ENCODE measurements at regions not wholly inside any gene's neighbourhood (a gene's known extent, or its start where the extent isn't known, plus 50 kb on each side); places are given as distances from the start of the nearest gene placed in this dataset.

DNA sequence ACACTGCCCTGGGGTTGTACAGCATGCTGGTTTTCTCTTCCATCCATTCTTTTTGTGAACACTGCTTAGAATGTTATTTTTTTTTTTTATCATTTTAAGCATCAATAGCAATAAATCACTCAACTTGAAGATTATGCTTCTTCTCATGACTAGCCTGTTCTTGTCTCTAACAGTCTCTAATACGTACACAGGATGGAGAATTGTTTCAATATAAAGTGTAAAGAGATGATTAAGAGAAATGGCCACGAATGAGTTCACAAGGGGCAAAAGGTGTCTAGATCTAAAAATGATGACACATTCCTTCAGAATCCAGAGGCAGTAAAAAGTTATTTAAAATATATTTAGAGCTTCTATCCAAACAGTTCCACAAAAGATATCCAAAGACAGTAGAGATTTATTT is 390.2 kb downstream of the HDGFL1 start:
- Histone ChIP-seq H3K36me3 (ENCODE audit: control insufficient read depth in 2 of 2, insufficient read depth in 2 of 2, low read length in 2 of 2) (no peaks in the 10 kb centered on the region), H3K27ac (ENCODE audit: low read depth in 2 of 2, low read length in 2 of 2) (no peak overlapping the region), H3K9me3 (ENCODE audit: control insufficient read depth in 2 of 2, low read length in 2 of 2) (no peaks in the 10 kb centered on the region), H3K27me3 (ENCODE audit: control insufficient read depth in 2 of 2, insufficient read depth in 2 of 2, low read length in 2 of 2) (no peaks in the 10 kb centered on the region), H3K4me3 (ENCODE audit: low read length in 2 of 2) (no peak overlapping the region), H3K9ac (ENCODE audit: low read depth in 1 of 2, low read length in 2 of 2) (no peak overlapping the region), H3K4me1 (ENCODE audit: control insufficient read depth in 2 of 2, insufficient read depth in 2 of 2, low read length in 2 of 2) (no peaks in the 10 kb centered on the region)

GRCh38 chr6:22964334-22964733 is 395.0 kb downstream of the HDGFL1 start:
- Histone ChIP-seq H3K4me3 (ENCODE audit: low read length in 2 of 2) (no peak overlapping the region), H3K9ac (ENCODE audit: low read depth in 1 of 2, low read length in 2 of 2) (no peak overlapping the region), H3K27me3 (ENCODE audit: control insufficient read depth in 2 of 2, insufficient read depth in 2 of 2, low read length in 2 of 2) (no peaks in the 10 kb centered on the region)

DNA sequence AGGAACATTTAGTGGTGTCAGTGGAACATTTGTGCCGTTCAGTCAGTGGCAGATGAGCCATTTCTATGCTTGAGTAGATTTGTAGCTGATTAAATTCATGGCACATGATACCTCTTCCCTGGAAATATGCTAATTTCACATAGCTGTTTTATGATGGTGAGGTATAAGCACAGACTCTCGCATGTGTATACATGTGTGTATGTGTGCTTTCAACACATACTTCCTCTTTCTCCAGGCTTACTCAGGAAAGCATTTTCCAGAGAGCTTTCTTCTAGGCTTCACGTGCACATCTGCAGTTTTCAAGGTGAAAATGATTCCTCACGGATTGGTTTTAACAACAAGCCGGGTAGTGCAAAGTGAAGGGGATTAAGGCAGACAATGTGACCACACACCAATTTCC is 396.5 kb downstream of the HDGFL1 start:
- Histone ChIP-seq H3K9ac (ENCODE audit: low read depth in 1 of 2, low read length in 2 of 2) (no peak overlapping the region), H3K27ac (ENCODE audit: low read depth in 2 of 2, low read length in 2 of 2) (no peak overlapping the region), H3K4me3 (ENCODE audit: low read length in 2 of 2) (no peak overlapping the region), H3K9me3 (ENCODE audit: control insufficient read depth in 2 of 2, low read length in 2 of 2) (no peaks in the 10 kb centered on the region), H3K4me1 (ENCODE audit: control insufficient read depth in 2 of 2, insufficient read depth in 2 of 2, low read length in 2 of 2) (no peaks in the 10 kb centered on the region), H3K27me3 (ENCODE audit: control insufficient read depth in 2 of 2, insufficient read depth in 2 of 2, low read length in 2 of 2) (no peaks in the 10 kb centered on the region), H3K36me3 (ENCODE audit: control insufficient read depth in 2 of 2, insufficient read depth in 2 of 2, low read length in 2 of 2) (no peaks in the 10 kb centered on the region)

More at GRCh38 chr6:22964334-22964733, 395.0 kb downstream of the HDGFL1 start:
- Histone ChIP-seq H3K4me1 (ENCODE audit: control insufficient read depth in 2 of 2, insufficient read depth in 2 of 2, low read length in 2 of 2) (no peaks in the 10 kb centered on the region), H3K9me3 (ENCODE audit: control insufficient read depth in 2 of 2, low read length in 2 of 2) (no peaks in the 10 kb centered on the region), H3K36me3 (ENCODE audit: control insufficient read depth in 2 of 2, insufficient read depth in 2 of 2, low read length in 2 of 2) (no peaks in the 10 kb centered on the region), H3K27ac (ENCODE audit: low read depth in 2 of 2, low read length in 2 of 2) (no peak overlapping the region)

DNA sequence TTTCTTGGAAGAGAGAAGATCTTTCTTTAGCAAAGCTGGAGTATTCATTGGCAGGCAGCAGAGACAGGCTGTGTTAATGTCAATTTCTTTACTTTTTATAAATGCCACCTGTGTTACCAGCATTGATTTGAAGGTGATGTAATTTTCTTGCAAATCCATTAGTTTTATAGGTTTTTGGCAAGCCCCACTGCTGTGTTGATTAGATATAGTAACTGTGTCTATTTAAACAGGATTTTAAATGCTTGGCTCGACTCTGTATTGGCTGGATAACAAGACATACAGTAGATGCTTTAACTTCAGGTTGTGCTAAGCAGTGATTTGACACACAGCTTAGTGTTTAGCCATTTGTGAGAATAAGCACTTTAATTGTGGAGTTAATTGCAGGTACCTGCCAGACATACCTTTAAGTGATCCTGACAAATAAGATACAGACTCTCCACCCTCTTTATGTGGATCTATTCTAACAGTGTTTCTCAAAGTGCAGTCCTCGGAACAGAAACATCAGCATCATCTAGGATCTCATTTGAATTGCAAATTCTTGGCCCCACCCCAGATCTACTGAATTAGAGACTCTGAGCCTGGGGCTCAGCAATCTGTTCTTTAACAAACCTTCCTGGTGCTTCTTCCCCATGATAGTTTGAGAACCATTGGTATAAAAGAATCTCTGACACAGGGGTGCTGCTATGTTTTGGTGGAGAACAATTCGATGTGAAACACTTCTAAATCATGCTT is 397.5 kb downstream of the HDGFL1 start:
- Histone ChIP-seq H3K9ac (ENCODE audit: low read depth in 1 of 2, low read length in 2 of 2) (no peak overlapping the region), H3K4me1 (ENCODE audit: control insufficient read depth in 2 of 2, insufficient read depth in 2 of 2, low read length in 2 of 2) (no peaks in the 10 kb centered on the region), H3K27me3 (ENCODE audit: control insufficient read depth in 2 of 2, insufficient read depth in 2 of 2, low read length in 2 of 2) (no peaks in the 10 kb centered on the region), H3K4me3 (ENCODE audit: low read length in 2 of 2) (no peak overlapping the region), H3K27ac (ENCODE audit: low read depth in 2 of 2, low read length in 2 of 2) (no peak overlapping the region), H3K9me3 (ENCODE audit: control insufficient read depth in 2 of 2, low read length in 2 of 2) (no peaks in the 10 kb centered on the region), H3K36me3 (ENCODE audit: control insufficient read depth in 2 of 2, insufficient read depth in 2 of 2, low read length in 2 of 2) (no peaks in the 10 kb centered on the region)

DNA sequence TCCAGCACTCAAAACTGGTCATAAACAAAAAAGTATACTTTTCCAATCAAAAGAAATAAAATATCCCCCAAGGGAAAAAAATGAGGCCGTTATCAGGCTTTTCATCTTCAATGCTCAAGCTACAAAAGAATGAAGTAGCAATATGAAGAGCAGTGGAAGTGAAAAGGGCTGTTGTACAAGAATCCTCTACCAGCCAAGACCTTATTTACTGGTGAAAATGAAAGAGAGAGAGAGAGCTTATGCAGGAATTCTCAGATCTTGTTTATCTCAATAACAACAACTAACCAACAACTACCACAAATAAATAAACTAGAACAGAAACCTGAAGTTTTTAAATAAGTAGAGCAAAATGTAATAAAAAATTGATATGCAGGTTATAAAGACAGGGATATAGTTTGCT is 400.6 kb downstream of the HDGFL1 start:
- no peak overlapping the region for H3K4me3 ChIP-seq (ENCODE audit: low read length in 2 of 2)
- H3K9me3 ChIP-seq (ENCODE audit: control insufficient read depth in 2 of 2, low read length in 2 of 2): no peaks in the 10 kb centered on the region
- no peak overlapping the region for H3K9ac ChIP-seq (ENCODE audit: low read depth in 1 of 2, low read length in 2 of 2)
- no peaks in the 10 kb centered on the region for H3K4me1 ChIP-seq (ENCODE audit: control insufficient read depth in 2 of 2, insufficient read depth in 2 of 2, low read length in 2 of 2)
- no peaks in the 10 kb centered on the region for H3K36me3 ChIP-seq (ENCODE audit: control insufficient read depth in 2 of 2, insufficient read depth in 2 of 2, low read length in 2 of 2)
- H3K27me3 ChIP-seq (ENCODE audit: control insufficient read depth in 2 of 2, insufficient read depth in 2 of 2, low read length in 2 of 2): no peaks in the 10 kb centered on the region
- H3K27ac ChIP-seq (ENCODE audit: low read depth in 2 of 2, low read length in 2 of 2): no peak overlapping the region

GRCh38 chr6:22972771-22973170 is 403.4 kb downstream of the HDGFL1 start:
- no peaks in the 10 kb centered on the region for H3K4me1 ChIP-seq (ENCODE audit: control insufficient read depth in 2 of 2, insufficient read depth in 2 of 2, low read length in 2 of 2)
- no peak overlapping the region for H3K9ac ChIP-seq (ENCODE audit: low read depth in 1 of 2, low read length in 2 of 2)
- H3K27ac ChIP-seq (ENCODE audit: low read depth in 2 of 2, low read length in 2 of 2): no peak overlapping the region
- H3K4me3 ChIP-seq (ENCODE audit: low read length in 2 of 2): no peak overlapping the region
- no peaks in the 10 kb centered on the region for H3K36me3 ChIP-seq (ENCODE audit: control insufficient read depth in 2 of 2, insufficient read depth in 2 of 2, low read length in 2 of 2)
- H3K27me3 ChIP-seq (ENCODE audit: control insufficient read depth in 2 of 2, insufficient read depth in 2 of 2, low read length in 2 of 2): no peaks in the 10 kb centered on the region
- H3K9me3 ChIP-seq (ENCODE audit: control insufficient read depth in 2 of 2, low read length in 2 of 2): no peaks in the 10 kb centered on the region

DNA sequence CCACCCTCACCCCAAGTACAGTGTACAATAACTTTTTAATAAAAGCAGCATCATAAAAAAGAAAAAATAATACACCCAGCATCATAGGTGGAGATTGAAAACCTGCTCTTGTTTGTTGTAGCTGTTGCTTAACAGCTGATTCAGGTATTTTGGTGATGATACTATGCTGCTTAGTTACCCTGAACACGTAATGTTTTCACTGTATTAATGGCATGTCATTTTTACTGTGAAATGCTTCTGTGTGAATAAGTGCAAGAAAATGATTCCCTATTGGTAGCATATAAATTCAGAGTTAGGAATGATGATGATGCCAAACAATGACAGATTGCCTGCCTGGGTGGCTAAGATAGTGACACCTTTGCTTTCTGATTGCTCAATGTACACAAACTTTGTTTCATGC is 405.7 kb downstream of the HDGFL1 start:
- H3K27me3 ChIP-seq (ENCODE audit: control insufficient read depth in 2 of 2, insufficient read depth in 2 of 2, low read length in 2 of 2): no peaks in the 10 kb centered on the region
- H3K4me1 ChIP-seq (ENCODE audit: control insufficient read depth in 2 of 2, insufficient read depth in 2 of 2, low read length in 2 of 2): no peaks in the 10 kb centered on the region
- H3K36me3 ChIP-seq (ENCODE audit: control insufficient read depth in 2 of 2, insufficient read depth in 2 of 2, low read length in 2 of 2): no peaks in the 10 kb centered on the region
- H3K4me3 ChIP-seq (ENCODE audit: low read length in 2 of 2): no peak overlapping the region
- H3K9ac ChIP-seq (ENCODE audit: low read depth in 1 of 2, low read length in 2 of 2): no peak overlapping the region
- H3K27ac ChIP-seq (ENCODE audit: low read depth in 2 of 2, low read length in 2 of 2): no peak overlapping the region
- no peaks in the 10 kb centered on the region for H3K9me3 ChIP-seq (ENCODE audit: control insufficient read depth in 2 of 2, low read length in 2 of 2)

- H3K9ac ChIP-seq (ENCODE audit: low read depth in 1 of 2, low read length in 2 of 2): no peak overlapping the region
- no peak overlapping the region for H3K4me3 ChIP-seq (ENCODE audit: low read length in 2 of 2)
- H3K9me3 ChIP-seq (ENCODE audit: control insufficient read depth in 2 of 2, low read length in 2 of 2): no peaks in the 10 kb centered on the region
- no peaks in the 10 kb centered on the region for H3K4me1 ChIP-seq (ENCODE audit: control insufficient read depth in 2 of 2, insufficient read depth in 2 of 2, low read length in 2 of 2)
- no peaks in the 10 kb centered on the region for H3K27me3 ChIP-seq (ENCODE audit: control insufficient read depth in 2 of 2, insufficient read depth in 2 of 2, low read length in 2 of 2)
- H3K36me3 ChIP-seq (ENCODE audit: control insufficient read depth in 2 of 2, insufficient read depth in 2 of 2, low read length in 2 of 2): no peaks in the 10 kb centered on the region
- no peak overlapping the region for H3K27ac ChIP-seq (ENCODE audit: low read depth in 2 of 2, low read length in 2 of 2)
Measured at GRCh38 chr6:22980446-22980845, 411.1 kb downstream of the HDGFL1 start.

DNA sequence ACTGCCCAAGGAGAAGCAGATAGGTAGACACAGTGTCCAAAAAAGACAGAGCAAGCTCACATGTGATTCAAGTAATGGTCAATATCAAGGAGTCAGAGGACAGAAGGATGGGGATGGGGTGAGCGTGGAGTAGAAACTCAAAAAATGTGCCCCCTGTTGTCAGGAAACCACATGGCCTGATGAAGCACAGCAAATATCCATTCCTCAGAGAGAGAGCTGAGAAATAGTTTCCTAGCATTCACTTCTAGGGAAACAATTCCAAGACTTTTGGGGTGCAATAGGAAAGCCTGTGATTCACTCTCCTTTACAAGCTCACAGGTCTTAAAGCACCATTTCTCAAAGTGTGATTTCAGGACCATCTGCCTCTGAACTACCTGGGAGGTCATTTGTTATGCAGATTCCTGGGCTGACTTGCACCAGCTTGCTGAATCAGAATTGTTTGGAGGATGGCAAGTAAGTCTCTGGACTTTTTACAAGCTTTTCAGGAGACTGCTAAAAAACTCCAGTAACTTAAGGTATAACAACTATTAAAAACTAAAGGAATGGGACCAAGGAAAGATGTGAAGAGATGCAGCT is 432.8 kb downstream of the HDGFL1 start:
- H3K36me3 ChIP-seq (ENCODE audit: control insufficient read depth in 2 of 2, insufficient read depth in 2 of 2, low read length in 2 of 2): no peaks in the 10 kb centered on the region
- no peaks in the 10 kb centered on the region for H3K4me1 ChIP-seq (ENCODE audit: control insufficient read depth in 2 of 2, insufficient read depth in 2 of 2, low read length in 2 of 2)
- H3K4me3 ChIP-seq (ENCODE audit: low read length in 2 of 2): no peak overlapping the region
- no peak overlapping the region for H3K9ac ChIP-seq (ENCODE audit: low read depth in 1 of 2, low read length in 2 of 2)
- no peaks in the 10 kb centered on the region for H3K9me3 ChIP-seq (ENCODE audit: control insufficient read depth in 2 of 2, low read length in 2 of 2)
- H3K27ac ChIP-seq (ENCODE audit: low read depth in 2 of 2, low read length in 2 of 2): no peak overlapping the region
- H3K27me3 ChIP-seq (ENCODE audit: control insufficient read depth in 2 of 2, insufficient read depth in 2 of 2, low read length in 2 of 2): no peaks in the 10 kb centered on the region

DNA sequence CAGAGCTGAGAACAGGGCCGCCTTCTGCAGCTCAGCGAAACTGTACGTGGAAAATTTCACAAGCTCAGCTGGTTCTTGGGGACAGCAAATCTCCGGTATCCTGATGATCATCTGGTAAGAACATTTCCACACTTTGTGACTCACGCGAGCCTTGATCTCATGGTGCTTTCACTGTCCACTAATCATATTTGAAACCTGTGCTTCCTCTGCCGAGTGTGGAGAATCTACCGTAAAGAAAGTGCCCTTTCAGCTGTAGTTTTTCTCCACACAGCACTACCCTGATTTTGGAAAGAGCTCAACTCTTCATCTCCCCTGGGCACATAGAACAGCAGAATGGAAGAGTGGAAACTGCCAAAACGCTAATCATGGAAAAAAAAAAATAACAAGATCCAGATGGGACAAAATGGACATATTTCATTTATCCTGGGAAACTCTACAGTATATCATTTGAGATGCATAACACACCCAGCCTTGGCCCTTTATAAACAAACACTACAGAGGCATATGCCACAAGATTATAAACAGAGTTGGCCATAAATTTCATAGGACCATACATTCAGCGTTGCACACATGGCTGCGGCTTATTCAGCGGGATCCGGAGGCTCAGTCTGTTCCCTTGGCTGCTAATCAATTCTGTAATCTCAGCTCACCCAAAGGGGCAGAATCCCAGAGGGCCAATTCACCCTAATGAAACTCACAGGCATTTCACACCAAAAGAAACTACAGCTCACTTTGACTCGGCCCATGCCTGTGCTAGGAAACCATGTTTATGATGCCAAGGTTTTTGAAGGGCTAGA is 434.5 kb downstream of the HDGFL1 start:
- Histone ChIP-seq H3K9ac (ENCODE audit: low read depth in 1 of 2, low read length in 2 of 2) (no peak overlapping the region), H3K4me1 (ENCODE audit: control insufficient read depth in 2 of 2, insufficient read depth in 2 of 2, low read length in 2 of 2) (no peaks in the 10 kb centered on the region), H3K9me3 (ENCODE audit: control insufficient read depth in 2 of 2, low read length in 2 of 2) (no peaks in the 10 kb centered on the region), H3K4me3 (ENCODE audit: low read length in 2 of 2) (no peak overlapping the region), H3K27me3 (ENCODE audit: control insufficient read depth in 2 of 2, insufficient read depth in 2 of 2, low read length in 2 of 2) (no peaks in the 10 kb centered on the region), H3K36me3 (ENCODE audit: control insufficient read depth in 2 of 2, insufficient read depth in 2 of 2, low read length in 2 of 2) (no peaks in the 10 kb centered on the region), H3K27ac (ENCODE audit: low read depth in 2 of 2, low read length in 2 of 2) (no peak overlapping the region)
